Right lung (tissue), 2 donors: ENCODE measurements at regions not wholly inside any gene's neighbourhood (a gene's known extent, or its start where the extent isn't known, plus 50 kb on each side); places are given as distances from the start of the nearest gene placed in this dataset.
"Not testable (repeated sequence)": the region's sequence is repeated elsewhere in the genome, so short reads cannot be mapped to it uniquely, and the experiment has no call there.

Source experiments
- DNase-seq, 2 donors: peaks; one replicate each; pipeline ENCODE4 v3.0.0-alpha.2; 2013

DNA sequence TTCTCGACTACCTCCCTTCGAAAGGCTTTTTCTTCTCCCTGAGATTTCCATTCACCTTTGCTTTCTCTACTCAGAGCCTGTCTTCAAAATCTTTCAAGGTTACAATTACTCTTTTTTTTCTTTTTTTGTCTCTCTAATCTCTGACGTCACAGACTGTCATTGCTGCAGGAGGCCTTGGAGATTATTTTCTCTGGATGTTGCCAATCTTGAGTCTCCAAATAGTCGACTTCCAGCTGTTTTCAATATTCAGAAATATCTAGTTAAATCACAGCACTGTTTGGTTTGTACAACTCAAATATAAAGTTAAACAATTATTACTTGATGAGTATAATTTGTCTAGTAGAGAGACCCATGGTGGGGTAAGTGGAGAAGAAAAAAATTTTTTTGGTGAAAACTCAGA lies 359.0 kb upstream of the BOD1L1 start:
- DNase-seq: no peak

- DNase-seq: no peak
These were observed 361.1 kb upstream of the BOD1L1 start for GRCh38 chr4:13988353-13989305.

DNA sequence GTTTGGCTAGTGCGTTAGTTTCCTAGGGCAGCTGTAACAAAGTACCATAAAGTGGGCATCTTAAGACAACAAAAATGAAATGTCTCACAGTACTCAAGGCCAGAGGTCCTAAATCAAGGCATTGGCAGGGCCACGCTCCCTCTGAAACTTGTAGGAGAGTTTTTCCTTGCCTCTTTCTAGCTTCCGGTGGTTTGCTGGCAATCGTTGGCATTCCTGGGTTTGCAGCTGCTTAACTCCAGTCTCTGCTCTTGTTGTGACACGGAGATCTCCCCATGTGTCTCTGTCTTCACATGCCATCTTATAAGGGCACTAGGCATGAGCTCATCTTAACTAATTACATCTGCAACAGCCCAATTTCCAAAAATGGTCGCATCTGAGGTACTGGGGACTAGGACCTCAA lies 362.0 kb upstream of the BOD1L1 start:
- DNase-seq: no peak

- DNase-seq: no peak
These were observed 363.4 kb upstream of the BOD1L1 start for GRCh38 chr4:13990596-13991589.

- DNase-seq: no peak
These were observed 364.5 kb upstream of the BOD1L1 start for GRCh38 chr4:13992041-13992440.

DNA sequence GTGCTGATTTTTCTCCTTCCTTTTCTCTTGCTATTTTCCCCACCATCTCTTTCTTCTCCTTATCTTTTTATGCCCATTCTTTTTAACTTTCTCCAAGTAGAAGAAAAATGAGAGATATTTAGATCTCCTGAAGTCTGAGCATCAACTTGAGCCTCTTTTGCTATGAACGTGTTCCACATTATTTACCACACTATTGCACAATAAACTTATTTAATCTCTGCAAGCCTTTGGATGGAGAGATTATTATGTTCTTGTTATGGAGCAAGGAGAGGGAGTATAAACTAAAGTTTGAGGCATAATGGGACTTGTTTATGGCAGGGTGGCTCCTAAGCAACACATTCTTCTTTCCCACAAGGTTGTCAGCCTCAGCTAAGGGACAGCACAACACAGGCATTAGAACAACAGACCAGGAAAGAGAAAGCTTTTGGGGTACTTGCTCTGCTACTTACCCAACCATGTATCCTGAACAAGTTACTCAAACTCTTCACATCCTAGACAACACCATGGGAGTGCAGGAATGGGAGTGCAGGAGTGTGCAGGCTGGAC lies 365.5 kb upstream of the BOD1L1 start:
- no peak for DNase-seq

- DNase-seq: no peak
These were observed 366.5 kb upstream of the BOD1L1 start for GRCh38 chr4:13994016-13994415.

DNA sequence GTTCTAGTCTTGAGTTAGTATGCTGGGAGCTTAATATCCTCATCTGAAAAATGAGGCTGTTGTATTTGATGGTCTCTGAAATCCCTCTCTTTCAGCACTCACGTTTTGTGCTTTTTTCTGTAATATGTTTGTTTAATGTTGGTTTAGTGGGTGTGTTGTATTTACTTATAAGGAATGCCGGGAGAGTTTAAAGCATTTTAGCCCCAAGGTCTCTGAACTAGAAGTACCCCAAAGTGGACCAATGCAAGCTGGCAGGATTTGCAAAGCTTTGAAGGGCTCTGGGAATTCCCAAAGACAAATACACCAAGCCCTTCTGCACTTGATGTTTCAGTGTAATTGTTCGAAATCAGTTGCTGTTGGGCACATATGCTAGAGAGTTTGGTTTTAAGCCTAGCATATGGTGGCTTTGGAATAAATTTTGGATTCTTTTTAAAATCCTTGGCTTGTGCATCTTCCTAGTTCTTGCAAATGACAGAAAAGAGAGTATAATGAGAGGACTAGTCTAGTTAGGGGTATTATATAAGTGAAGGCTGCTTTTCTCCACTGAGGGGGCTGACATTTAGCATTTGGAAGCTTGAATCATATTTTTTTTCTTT lies 371.4 kb upstream of the BOD1L1 start:
- DNase-seq: no peak

DNA sequence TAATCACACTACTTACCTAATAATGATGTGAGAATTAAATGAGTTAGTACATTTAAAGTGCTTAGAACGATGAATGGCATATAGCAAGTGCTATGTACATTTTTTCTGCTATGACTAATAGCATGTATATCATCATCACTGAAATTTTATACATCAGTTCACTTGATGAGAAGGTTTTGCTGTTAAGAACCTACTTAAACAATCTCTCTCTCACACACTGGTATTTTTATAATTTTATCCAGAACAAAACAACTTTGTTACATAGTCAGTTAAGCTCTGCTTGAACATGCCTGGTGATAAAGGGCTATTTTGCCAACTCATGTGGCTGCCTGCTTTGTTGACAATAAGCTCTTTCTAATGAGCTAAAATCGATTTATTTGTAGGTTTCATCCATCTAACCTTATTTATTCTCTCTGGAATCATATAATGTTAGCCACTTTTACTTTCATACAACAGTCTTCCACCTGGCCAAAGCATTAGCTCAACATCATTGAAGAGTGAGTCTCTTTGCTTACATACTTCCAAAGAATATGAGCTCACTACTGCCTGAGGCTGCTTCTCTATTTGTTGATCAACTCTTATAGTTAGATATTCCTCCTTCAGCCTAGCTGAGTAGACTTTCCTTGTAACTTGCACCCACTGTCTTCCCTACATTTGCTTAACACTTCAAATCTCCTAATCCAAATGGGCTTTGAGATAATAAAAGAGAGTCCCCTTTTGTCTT lies 372.7 kb upstream of the BOD1L1 start:
- DNase-seq: no peak

GRCh38 chr4:14002331-14002730 lies 374.8 kb upstream of the BOD1L1 start:
- not testable (repeated sequence) for DNase-seq

DNA sequence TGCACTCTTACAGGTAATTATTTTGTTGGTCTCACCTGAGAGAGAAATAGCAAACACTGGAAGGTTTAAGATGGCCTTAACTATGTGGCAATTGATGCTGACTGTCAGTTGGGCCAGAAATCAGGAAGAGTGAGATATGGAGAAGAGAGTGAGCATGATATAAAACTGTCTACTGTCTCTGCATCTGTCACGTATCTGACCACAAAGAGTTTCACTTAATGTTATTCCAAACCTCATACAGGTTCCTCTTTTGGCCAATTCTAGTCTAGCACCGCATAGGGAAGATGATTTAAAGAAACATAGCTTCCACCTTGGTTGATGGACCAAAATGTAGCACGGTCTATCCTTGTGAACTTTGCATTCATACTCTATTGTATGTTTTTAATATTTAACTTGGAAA lies 381.0 kb upstream of the BOD1L1 start:
- no peak for DNase-seq

GRCh38 chr4:14018191-14018853 lies 390.8 kb upstream of the BOD1L1 start:
- no peak for DNase-seq

DNA sequence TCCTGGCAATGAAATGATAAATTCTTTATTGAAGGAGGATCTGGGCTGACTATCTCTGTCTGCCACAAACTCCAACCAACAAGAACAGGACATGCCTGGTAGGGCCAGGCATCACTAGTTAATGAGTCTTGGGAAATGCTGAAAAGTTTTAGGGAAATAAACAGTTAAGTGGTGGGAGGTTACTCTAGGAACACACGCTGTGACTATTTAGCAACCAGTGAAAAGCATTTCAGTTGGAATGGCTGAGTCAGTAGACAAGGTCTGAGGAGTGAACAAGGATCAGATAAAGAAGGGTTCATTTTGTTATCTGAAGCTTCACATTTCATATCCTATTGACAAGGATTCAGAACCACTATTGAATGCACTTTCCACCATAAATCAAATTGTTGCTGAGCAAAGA lies 394.9 kb upstream of the BOD1L1 start:
- DNase-seq: no peak

GRCh38 chr4:14023036-14023435 lies 395.5 kb upstream of the BOD1L1 start:
- no peak for DNase-seq

GRCh38 chr4:14023896-14024295 lies 396.4 kb upstream of the BOD1L1 start:
- no peak for DNase-seq

DNA sequence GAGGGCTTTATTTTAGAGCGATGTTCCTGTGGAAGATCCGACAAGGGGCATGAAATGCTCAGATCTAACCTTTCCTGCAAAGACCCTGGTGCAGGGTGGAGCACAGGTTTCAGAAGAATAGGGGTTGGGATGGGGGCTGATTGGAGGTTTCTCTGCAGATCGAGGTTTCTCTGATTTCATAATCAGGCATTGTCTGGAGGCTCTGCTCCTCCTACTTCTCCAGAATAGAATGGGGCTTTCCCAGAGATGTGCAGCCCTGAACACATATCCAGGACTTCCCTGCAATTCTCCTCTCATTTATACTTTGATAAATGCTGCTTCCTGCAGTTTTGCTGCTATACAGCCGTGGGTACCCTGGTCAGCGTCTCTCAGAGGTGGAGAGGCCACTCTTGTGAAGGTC lies 397.6 kb upstream of the BOD1L1 start:
- no peak for DNase-seq

- DNase-seq: no peak
These were observed 398.4 kb upstream of the BOD1L1 start for GRCh38 chr4:14025891-14026290.

DNA sequence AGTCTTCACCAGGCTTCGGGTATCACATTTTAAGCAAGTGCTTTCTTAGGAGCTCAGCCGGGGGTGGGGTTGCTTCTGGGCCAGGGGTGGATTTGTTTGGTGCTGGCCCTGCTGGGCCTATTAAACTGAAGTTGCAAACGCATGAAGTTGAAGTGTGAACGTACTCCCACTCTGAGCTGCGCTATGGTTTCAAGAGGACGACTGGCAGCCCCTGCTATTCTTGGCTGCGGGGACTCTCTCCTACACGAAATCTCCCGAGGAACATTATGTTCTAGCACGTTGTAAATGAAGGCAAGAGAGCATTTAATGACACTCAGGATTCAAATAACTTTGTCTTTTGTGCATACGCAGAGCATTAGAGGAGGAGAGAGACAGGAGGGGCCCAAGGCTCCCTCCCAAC lies 401.3 kb upstream of the BOD1L1 start:
- DNase-seq: no peak

GRCh38 chr4:14035076-14035475 lies 407.6 kb upstream of the BOD1L1 start:
- no peak for DNase-seq

DNA sequence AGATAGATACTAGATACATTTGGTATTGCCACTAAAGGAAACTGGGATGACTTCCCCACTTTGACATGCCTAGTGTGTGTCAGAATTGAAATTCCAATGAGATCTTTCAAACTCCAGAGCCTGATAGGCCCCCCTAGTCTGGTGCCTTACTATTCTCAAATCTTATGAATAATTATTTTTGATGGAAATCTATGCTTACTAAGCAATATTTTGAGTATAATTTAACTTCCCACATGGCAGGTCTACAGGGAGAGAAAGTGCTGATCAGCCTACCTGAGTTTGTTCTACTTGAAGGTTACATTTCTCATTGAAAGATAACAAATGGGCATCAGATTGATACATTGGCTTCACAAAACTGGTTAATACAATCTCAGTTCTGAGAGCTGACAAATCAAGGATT lies 415.7 kb upstream of the BOD1L1 start:
- DNase-seq: no peak

DNA sequence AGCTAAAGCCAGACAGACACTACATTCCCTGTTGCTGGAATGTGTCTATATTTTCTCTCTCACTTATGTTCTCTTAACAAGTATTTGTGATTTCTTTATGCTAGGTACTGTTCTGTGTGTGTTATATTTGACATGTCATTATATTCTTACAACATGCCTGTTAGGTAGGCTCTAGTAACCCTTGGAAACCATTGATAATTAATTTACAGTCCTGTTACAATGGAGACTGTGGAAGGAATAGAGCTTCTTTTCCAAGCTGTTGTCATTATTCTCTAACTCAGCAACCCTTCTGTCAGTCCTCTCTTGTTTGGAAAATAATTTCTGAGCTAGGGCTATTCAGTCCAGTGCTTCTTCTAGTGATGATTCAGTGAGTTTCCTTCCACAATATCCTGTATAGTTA lies 419.1 kb upstream of the BOD1L1 start:
- no peak for DNase-seq
